SU-DHL-6 (cell line): ENCODE measurements at regions not wholly inside any gene's neighbourhood (a gene's known extent, or its start where the extent isn't known, plus 50 kb on each side); places are given as distances from the start of the nearest gene placed in this dataset.

Source experiments
- CTCF ChIP-seq: fragments of 200-600 bp; sonication (generic); IDR thresholded peaks from one replicate; pipeline ENCODE4 v1.5.1; 2017; ENCODE audit warnings: antibody characterized with exemption, mild to moderate bottlenecking, low read length, moderate library complexity; ENCODE audit not compliant: insufficient read depth, poor library complexity, severe bottlenecking
- EZH2phosphoT487 ChIP-seq: fragments of 200-600 bp; sonication (generic), shearing (Covaris generic); conservative IDR thresholded peaks from 2 replicates; pipeline ENCODE4 v1.6.1; 2018; ENCODE audit warnings: mild to moderate bottlenecking, antibody characterized with exemption, low read length, moderate library complexity, mixed read lengths

GRCh38 chr4:152115118-152115517 is 354.3 kb upstream of the GATB start:
- TF ChIP-seq CTCF = no peak
- no peak for TF ChIP-seq EZH2phosphoT487
